ENCODE measurements at regions not wholly inside any gene's neighbourhood (a gene's known extent, or its start where the extent isn't known, plus 50 kb on each side); places are given as distances from the start of the nearest gene placed in this dataset.

DNA sequence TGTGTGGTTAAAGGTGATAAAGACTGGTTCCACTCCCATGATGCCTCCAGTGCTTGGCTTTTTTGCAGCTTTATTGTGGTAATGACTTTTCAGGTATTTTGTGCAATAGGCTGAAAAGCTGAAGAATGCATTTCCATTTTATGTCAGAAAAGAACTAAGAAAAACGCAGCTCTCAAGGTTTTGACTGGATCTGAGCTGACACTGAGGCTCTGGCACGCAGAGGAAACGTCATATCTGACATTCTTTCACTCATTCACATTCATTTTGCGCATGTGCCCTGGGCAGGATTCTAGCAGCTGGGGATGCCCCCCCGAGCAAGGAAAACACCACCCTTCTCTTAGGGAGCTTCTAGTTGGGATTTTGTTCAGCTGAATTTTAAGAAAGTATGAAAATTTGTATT is 408.5 kb upstream of the MKI67 start (continued):
- no peak for TF ChIP-seq ETV6 (CRISPR knock-in tag; conservative IDR thresholded peaks at IDR 0.05)

- WGBS (ENCODE audit: low lambda C conversion rate): 11% methylated on average over 6 of the region's 6 CpGs
- in situ Hi-C loops (cut with HindIII; ENCODE audit: extremely low pct_ligation_motif_present, low pct_unique_long_range_greater_than_20kb): loop anchor here (25.0 kb wide), 1 partner anchor 449 kb away; no protein-coding TSS in a partner anchor
- Histone ChIP-seq H3K4me2 (ENCODE audit: low read depth, low read length) (no peak overlapping the region), H3K9me3 (ENCODE audit: low read length) (no peaks in the 10 kb centered on the region), H3K4me3 (replicated peaks in 1 of 3; ENCODE audit: insufficient read depth in 1 of 3, low read depth in 2 of 3, low read length in 3 of 3) (no peak overlapping the region), H3K36me3 (replicated peaks in 1 of 2; ENCODE audit: control insufficient read depth in 1 of 2, insufficient read depth in 2 of 2, low read length in 2 of 2) (no peaks in the 10 kb centered on the region), H3K79me2 (ENCODE audit: insufficient read depth, low read length) (no peaks in the 10 kb centered on the region), H3K27ac (ENCODE audit: extremely low read length, insufficient read depth, low read length) (no peak overlapping the region), H3K4me1 (ENCODE audit: insufficient read depth, low read length) (no peaks in the 10 kb centered on the region), H2AFZ (ENCODE audit: low read length) (no peak overlapping the region), H3K27me3 (ENCODE audit: control insufficient read depth in 1 of 2, insufficient read depth in 2 of 2, low read length in 2 of 2) (peaks cover 4 to 59% of the 10 kb centered on the region in 2 experiments; a peak in 4 of 5 replicates), H3K9ac (ENCODE audit: insufficient read depth, low read depth, low read length) (no peak overlapping the region), H4K20me1 (ENCODE audit: insufficient read depth, low read length) (no peaks in the 10 kb centered on the region)
- TF ChIP-seq FOXA1 (IDR thresholded peaks at IDR 0.05): no peak
- no peak for TF ChIP-seq FOXA1 (CRISPR knock-in tag; IDR thresholded peaks at IDR 0.05)
- no peak for TF ChIP-seq ZMYM3 (CRISPR knock-in tag; IDR thresholded peaks at IDR 0.05)
- TF ChIP-seq ATRX (CRISPR knock-in tag; IDR thresholded peaks at IDR 0.05; ENCODE audit: borderline replicate concordance): no peak
- no peak for TF ChIP-seq ZNF768 (CRISPR knock-in tag; IDR thresholded peaks at IDR 0.05)
- TF ChIP-seq ZSCAN25 (CRISPR knock-in tag; IDR thresholded peaks at IDR 0.05): no peak
- no peak for TF ChIP-seq TERF1 (CRISPR knock-in tag; IDR thresholded peaks at IDR 0.05)
- TF ChIP-seq TCF7L2 (IDR thresholded peaks at IDR 0.05; ENCODE audit: low read depth, low read length): no peak
- no peak for TF ChIP-seq ARNT (IDR thresholded peaks at IDR 0.05)
- TF ChIP-seq, protein P1, sequence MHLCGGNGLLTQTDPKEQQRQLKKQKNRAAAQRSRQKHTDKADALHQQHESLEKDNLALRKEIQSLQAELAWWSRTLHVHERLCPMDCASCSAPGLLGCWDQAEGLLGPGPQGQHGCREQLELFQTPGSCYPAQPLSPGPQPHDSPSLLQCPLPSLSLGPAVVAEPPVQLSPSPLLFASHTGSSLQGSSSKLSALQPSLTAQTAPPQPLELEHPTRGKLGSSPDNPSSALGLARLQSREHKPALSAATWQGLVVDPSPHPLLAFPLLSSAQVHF (CRISPR knock-in tag; IDR thresholded peaks at IDR 0.05): no peak
- no peak for TF ChIP-seq HNRNPLL (IDR thresholded peaks at IDR 0.05; ENCODE audit: low read depth, low read length, poor library complexity, severe bottlenecking)
- TF ChIP-seq TCF7 (IDR thresholded peaks at IDR 0.05; ENCODE audit: low read depth): no peak
- TF ChIP-seq WIZ (CRISPR knock-in tag; IDR thresholded peaks at IDR 0.05): no peak
- no peak for TF ChIP-seq ZFP1 (CRISPR knock-in tag; IDR thresholded peaks at IDR 0.05)
- TF ChIP-seq ETV5 (CRISPR knock-in tag; IDR thresholded peaks at IDR 0.05; ENCODE audit: borderline replicate concordance): no peak
- CTCF ChIA-PET (ENCODE audit: low intra/inter-chr PET ratio, low total read pairs): no interaction called here
- no TSS peak for BruUV-seq (replicated peaks)
- POLR2A ChIA-PET: no interaction called here
- no peak for DNase-seq (ENCODE audit: low spot score)
- intact Hi-C loops (cut with micrococcal nuclease; ENCODE audit: unreplicated experiment): no loop called here
- ATAC-seq: no peak
- no peak for FAIRE-seq
Measured at GRCh38 chr10:128536259-128536658, 410.0 kb upstream of the MKI67 start.

Data from HepG2 (cell line).